ENCODE measurements at regions not wholly inside any gene's neighbourhood (a gene's known extent, or its start where the extent isn't known, plus 50 kb on each side); places are given as distances from the start of the nearest gene placed in this dataset.
"Not testable (repeated sequence)": the region's sequence is repeated elsewhere in the genome, so short reads cannot be mapped to it uniquely, and the experiment has no call there.

GRCh38 chr17:27095821-27096220, 198.1 kb upstream of the WSB1 start:
- not testable (repeated sequence) for DNase-seq (ENCODE audit: low read depth in 2 of 2)

- not testable (repeated sequence) for DNase-seq (ENCODE audit: low read depth in 2 of 2)
Observed at GRCh38 chr17:27099266-27099665, 194.6 kb upstream of the WSB1 start.

GRCh38 chr17:27104605-27105221, 189.2 kb upstream of the WSB1 start:
- not testable (repeated sequence) for DNase-seq (ENCODE audit: low read depth in 2 of 2)

- no peak for DNase-seq (ENCODE audit: low read depth in 2 of 2)
Observed at GRCh38 chr17:27105636-27106035, 188.3 kb upstream of the WSB1 start.

- no peak for DNase-seq (ENCODE audit: low read depth in 2 of 2)
Observed at GRCh38 chr17:27106347-27106981, 187.4 kb upstream of the WSB1 start.

GRCh38 chr17:27106982-27107360, 186.9 kb upstream of the WSB1 start:
- DNase-seq (ENCODE audit: low read depth in 2 of 2), result no peak

GRCh38 chr17:27107386-27108328, 186.3 kb upstream of the WSB1 start:
- not testable (repeated sequence) for DNase-seq (ENCODE audit: low read depth in 2 of 2)

GRCh38 chr17:27109346-27109745, 184.6 kb upstream of the WSB1 start:
- no peak for DNase-seq (ENCODE audit: low read depth in 2 of 2)

GRCh38 chr17:27153005-27153404, 140.9 kb upstream of the WSB1 start:
- no peak for DNase-seq (ENCODE audit: low read depth in 2 of 2)

GRCh38 chr17:27155866-27156265, 138.0 kb upstream of the WSB1 start:
- no peak for DNase-seq (ENCODE audit: low read depth in 2 of 2)

- no peak for DNase-seq (ENCODE audit: low read depth in 2 of 2)
Observed at GRCh38 chr17:27157297-27157696, 136.6 kb upstream of the WSB1 start.

GRCh38 chr17:27157898-27158297, 136.0 kb upstream of the WSB1 start:
- DNase-seq (ENCODE audit: low read depth in 2 of 2), result no peak

GRCh38 chr17:27158382-27158781, 135.5 kb upstream of the WSB1 start:
- DNase-seq (ENCODE audit: low read depth in 2 of 2), result no peak

GRCh38 chr17:27180322-27180721, 113.6 kb upstream of the WSB1 start:
- DNase-seq (ENCODE audit: low read depth in 2 of 2), result no peak

- DNase-seq (ENCODE audit: low read depth in 2 of 2), result not testable (repeated sequence)
Observed at GRCh38 chr17:27181379-27181925, 112.5 kb upstream of the WSB1 start.

- DNase-seq (ENCODE audit: low read depth in 2 of 2), result no peak
Observed at GRCh38 chr17:27181935-27182334, 112.0 kb upstream of the WSB1 start.

GRCh38 chr17:27197505-27197904, 96.4 kb upstream of the WSB1 start:
- DNase-seq (ENCODE audit: low read depth in 2 of 2), result not testable (repeated sequence)

- DNase-seq (ENCODE audit: low read depth in 2 of 2), result no peak
Observed at GRCh38 chr17:27199948-27200347, 94.0 kb upstream of the WSB1 start.

- DNase-seq (ENCODE audit: low read depth in 2 of 2), result no peak
Observed at GRCh38 chr17:27200476-27200875, 93.4 kb upstream of the WSB1 start.

GRCh38 chr17:27203241-27203640, 90.7 kb upstream of the WSB1 start:
- DNase-seq (ENCODE audit: low read depth in 2 of 2), result no peak

- no peak for DNase-seq (ENCODE audit: low read depth in 2 of 2)
Observed at GRCh38 chr17:27206447-27206846, 87.5 kb upstream of the WSB1 start.

GRCh38 chr17:27207073-27207513, 86.8 kb upstream of the WSB1 start:
- peak in 1 of 2 experiments; percentile 3 for DNase-seq (ENCODE audit: low read depth in 2 of 2)
